Activated CD4-positive, CD25-positive, alpha-beta regulatory T cell (primary cell): ENCODE measurements at regions not wholly inside any gene's neighbourhood (a gene's known extent, or its start where the extent isn't known, plus 50 kb on each side); places are given as distances from the start of the nearest gene placed in this dataset.
"Not testable (repeated sequence)": the region's sequence is repeated elsewhere in the genome, so short reads cannot be mapped to it uniquely, and the experiment has no call there.

Source experiments
- DNase-seq, 4 experiments: peaks; one replicate each; lab custom pipeline; 2025; lab: John Stamatoyannopoulos, UW

DNA sequence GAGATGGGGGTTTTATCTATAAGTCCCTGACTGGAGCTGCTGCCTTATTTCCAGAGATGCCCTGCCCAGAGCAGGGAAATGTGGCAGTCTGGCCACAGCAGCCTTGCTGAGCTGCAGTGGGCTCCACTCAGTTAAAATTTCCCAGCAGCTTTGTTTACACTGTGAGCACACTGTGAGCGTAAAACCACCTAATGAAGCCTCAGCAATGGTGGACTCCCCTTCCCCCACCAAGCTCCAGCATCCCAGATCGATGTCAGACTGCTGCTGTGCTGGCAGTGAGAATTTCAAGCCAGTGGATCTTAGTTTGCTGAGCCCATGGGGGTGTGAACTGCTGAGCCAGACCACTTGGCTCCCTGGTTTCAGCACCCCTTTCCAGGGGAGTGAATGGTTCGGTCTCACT, 208.7 kb upstream of the RAI14 start:
- DNase-seq, result no peak

DNA sequence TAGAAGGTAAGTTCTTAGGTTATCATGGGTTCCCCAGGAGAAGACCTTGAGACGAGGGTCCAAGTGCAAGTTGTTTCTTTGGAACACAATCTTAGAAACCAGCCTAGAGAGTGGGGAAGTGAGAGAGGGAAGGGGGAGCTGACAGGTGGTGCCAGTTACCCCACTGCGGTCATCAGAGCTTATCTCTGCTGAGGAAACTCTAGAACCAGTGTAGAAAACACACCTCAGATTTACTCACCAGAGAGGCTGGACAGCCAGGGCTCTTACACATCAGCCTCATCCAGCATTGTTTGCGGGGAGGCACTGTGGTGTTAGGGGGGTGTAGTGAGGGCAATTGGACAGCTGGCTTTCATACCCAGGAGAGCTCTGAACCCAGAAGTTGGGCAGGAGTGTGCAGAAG, 206.5 kb upstream of the RAI14 start:
- DNase-seq, result no peak

DNA sequence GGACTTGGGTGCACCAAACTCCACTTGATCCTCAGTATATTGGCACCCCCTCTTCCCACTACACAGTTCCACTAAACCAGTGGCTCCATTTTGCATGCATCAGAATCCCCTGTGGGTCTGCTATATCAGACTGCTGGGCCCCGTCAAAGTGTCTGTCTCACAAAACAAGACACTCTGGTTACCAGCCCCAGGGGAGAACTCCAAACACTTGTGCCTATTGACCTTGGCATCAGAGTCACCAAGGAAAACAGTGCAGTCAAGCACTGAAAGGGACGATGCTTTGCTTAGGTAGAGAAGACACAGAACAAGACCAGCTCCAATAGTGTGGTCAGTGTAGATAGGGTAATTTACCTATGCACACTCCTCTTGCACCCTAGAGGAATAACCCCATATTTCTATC, 205.8 kb upstream of the RAI14 start:
- DNase-seq, result no peak

DNA sequence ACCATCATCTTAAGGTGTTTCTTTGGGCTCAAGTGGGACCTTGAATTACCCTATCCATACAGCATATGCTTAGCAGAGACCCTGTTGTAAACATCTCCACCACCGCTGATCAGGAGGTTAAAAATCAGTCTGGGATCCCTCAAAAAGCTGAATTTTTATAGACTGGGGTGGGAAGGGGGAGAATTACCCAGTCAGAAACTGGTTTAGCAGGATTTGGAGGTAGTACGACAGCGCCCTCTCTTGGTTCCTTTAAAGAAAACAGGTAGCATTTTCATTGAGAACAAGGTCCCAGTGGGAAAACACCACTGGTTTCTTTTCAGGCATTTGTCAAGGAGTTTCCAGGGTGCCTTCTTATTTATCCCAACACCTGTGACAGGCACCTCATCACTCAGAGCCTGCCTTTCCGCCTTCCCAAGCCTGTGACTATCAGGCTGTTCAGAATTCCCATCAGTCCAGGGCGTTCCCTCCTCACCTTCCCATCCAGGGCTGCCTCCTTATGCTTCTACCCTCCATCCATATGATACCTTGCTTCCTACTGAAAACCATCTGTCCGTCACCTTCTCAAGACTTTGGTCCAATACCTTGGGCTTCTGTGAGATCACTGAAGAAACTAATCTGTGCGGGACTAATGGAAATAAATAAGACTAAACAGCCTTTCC, 203.8 kb upstream of the RAI14 start:
- no peak for DNase-seq

DNA sequence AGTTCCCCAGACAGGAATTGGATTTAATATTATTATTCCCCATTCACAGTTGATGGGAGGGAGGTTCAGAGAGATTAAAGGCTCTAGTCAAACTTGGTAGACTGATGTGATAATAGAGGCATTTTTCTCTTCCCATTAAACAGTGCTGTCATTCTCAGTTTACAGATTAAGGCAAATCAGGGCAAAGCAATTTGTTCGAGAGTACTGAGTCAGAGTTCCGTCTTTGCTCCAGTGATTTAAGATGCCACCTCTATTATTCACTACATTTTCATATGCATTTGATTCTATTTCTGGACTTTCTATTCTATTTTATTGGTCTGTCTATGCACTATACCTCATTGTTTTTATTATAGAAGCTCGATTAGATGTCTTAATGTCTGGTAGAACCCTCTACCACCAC, 201.0 kb upstream of the RAI14 start:
- no peak for DNase-seq

DNA sequence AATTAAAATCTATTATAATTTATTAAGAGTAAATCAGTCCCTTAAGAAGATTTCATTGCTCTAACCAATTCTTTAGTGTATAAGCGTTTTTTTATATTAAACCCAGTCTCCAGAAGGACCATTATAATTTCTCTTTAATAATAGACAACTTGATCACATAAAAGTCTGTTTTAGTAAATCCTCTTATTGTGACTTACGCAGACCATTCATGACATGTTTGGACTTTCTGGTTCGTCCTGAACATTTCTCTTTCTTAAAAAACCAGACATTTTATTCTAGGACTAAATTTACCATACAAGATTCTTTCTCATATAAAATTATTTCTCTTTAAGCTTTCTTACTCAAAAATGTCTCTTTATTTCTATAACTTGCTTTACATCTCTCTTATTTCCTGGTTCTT, 196.2 kb upstream of the RAI14 start:
- DNase-seq, result no peak

DNA sequence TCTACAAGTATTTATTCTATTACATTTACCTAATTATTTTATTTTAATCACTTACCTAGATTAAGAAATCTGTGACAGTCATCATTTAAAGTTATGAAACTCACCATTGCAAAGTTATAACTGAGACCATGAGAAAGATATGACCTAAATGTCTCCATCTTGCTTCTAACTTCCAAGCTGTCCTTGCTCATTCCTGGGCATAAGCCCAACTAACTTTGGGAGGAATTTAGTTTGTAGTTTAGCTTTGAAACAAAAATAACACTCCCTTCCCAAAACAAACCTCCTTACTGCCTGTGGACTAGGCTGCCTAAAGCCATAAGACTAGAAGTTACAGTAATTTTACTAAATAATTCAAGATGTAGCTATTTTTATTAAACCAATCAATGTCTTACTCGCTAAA, 195.6 kb upstream of the RAI14 start:
- DNase-seq, result no peak

DNA sequence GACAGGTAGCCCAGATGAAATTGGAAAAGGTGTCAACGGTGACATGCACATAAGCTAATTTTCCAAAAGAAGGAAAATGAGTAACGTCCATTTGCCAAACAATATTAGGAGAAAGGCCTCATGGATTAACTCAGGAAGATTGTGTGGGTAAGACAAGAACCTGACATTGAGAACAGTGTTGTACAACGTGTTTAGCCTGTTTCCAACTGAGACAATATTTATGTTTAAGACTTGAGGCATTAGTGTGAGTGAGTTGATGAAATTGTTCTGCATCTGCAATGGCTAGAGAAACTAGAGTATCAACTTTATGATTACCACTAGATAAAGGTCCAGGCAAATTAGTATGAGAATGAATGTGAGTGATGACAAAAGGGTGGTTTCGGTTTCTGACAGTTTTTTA, 191.3 kb upstream of the RAI14 start:
- DNase-seq, result no peak

DNA sequence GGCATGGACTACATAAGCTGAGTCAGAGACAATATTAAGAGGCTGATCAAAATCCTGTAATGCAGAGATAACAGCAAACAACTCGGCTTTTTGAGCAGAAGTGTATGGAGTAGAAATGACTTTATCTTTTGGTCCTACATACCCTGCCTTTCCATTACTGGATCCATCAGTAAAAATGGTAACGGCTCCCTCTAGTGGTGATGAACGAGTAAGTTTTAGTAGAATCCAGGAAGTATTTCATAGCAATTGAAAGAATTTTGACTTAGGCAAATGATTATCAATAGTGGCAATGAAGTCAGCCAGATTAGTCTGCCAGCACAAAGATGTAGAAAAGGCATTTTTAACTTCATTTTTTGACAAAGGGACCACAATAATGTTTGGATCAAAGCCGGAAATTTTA, 190.8 kb upstream of the RAI14 start:
- not testable (repeated sequence) for DNase-seq

DNA sequence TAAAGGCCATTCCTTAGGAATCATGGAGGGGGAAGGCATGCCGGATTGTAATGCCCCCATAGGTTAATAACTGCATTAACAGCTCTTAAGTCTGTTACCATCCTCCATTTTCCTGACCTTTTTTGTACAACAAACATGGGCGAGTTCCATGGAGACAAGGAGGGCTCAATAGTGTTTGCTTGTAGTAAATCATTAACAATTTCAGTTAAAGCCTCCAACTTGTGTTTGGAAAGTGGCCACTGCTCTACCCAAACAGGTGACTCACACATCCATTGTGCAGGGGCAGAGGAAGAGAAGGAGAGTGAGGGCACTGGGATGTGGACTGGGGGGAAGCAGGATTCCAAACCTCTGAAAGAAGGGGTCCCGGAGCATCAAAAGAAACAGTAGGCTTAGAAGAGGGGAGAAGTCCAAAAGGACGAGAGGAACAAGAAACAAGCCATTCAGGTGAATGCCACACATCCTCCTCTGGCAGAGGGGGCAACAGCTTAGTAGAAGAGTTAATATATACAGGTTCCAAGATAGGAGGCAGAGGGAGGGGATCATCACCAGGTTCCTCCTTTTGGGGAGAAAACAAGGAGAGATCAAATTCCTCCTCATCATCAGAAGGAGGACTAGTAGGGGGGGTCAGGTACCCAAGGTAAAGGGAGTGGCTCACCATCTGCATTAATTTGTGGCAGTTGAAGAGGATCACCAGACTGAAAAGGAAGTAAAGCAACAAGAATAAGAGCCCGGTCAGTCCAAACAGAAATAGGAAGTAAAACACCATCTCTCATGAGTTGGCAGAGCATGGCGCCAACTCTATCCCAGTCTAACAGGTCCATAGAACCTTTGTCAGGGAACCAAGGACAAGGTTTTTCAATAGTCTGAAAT, 189.4 kb upstream of the RAI14 start:
- not testable (repeated sequence) for DNase-seq

DNA sequence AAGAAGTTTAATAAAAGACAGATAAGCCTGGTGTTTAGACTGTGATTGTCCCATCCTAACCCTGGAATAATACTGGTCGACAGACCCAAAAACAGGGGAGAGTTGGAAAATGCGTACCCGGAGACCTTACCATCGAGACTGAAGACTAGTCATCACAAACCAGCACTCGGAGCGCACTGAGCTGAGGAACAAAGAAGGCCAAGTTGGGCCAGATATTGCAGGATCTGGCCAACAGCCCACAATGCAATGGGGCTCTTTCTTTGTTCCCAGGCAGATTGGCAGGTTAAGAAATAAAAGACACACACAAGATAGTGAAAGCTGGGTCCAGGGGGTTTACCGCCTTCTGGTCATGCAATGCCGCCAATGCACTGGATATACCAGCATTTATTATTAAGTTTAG, 188.7 kb upstream of the RAI14 start:
- DNase-seq, result no peak

DNA sequence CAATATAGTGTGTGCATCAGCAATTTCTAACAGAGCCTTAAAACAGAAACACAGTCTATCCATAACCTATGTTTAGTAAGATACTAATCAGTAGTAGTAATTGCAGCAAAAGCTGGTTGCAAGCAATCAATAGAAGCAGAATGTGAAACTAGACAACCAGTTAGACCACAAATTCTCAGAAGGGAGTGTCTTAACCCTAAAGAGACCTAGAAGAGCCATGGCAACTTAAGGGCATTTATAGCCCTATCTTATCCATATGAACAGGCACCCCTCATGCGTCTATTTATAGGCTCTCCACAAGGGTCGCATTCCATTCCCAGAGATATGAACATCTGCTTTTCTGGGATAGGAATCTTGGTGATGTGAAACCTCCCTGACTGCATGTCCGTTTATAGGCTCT, 188.1 kb upstream of the RAI14 start:
- DNase-seq, result not testable (repeated sequence)

DNA sequence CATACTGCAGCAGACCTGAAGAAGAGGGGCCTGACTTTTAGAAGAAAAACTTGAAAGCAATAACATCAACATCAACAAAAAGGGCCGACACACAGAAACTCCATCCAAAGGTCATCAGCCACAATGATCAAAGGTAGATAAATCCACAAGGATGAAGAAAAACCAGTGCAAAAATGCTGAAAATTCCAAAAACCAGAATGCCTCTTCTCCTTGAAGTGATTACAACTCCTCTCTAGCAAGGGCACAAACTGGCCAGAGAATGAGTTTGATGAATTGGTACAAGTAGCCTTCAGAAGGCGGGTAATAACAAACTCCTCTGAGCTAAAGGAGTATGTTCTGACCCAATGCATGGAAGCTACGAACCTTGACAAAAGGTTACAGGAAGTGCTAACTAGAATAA, 186.2 kb upstream of the RAI14 start:
- DNase-seq, result no peak

DNA sequence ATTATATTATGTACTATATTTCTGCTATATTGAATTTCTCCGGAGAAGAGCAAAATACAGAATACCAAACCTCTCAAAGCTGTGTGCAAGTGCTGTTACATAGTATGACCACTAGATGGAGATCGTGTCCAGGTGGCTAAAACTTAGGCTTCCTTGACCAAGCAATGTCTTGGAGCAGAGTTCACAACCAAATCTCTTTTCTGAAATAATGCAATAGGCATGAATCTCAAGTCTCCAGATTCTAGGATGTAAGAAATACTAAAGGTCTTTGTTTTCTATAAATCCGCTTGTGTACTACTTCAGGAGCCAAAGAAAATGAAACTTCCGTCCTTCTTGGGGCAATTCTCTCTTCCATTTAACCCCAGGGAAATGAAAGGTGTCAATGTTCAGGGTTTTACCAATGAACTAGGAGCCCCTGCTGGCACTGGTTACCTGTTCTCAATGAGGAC, 181.5 kb upstream of the RAI14 start:
- DNase-seq, result no peak

DNA sequence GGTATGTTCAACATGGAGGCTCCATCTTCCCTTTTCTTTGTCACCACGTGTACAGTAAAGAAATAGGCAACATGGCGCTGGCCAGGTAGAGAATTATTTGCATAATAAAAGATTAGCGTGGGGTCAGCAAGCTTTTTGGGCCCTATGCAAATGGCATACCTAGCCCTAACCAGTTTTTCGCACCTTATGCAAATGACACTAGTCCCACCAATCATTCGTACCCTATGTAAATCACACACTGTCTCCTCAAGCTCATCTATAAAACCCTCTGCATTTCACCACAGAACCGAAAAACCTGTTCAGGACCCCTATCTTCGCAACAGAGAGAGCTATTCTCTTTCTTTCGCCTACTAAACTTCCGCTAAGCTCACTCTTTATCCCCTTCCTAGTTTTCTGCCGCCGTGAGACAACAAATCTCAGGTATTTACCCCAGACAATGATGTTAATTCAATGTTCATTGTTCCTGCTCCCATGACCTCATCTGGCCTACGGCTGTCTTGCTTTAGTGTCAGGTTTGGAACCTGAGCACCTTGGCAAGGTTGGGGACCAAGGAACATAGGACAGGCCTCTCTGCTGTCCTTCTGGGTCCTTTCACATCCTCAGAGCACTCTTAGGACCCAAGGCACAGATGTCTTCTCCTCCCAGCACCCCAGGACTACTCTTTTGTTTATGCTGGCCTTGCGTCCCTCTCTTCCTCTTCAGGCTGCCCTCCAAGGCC, 180.7 kb upstream of the RAI14 start:
- no peak for DNase-seq

DNA sequence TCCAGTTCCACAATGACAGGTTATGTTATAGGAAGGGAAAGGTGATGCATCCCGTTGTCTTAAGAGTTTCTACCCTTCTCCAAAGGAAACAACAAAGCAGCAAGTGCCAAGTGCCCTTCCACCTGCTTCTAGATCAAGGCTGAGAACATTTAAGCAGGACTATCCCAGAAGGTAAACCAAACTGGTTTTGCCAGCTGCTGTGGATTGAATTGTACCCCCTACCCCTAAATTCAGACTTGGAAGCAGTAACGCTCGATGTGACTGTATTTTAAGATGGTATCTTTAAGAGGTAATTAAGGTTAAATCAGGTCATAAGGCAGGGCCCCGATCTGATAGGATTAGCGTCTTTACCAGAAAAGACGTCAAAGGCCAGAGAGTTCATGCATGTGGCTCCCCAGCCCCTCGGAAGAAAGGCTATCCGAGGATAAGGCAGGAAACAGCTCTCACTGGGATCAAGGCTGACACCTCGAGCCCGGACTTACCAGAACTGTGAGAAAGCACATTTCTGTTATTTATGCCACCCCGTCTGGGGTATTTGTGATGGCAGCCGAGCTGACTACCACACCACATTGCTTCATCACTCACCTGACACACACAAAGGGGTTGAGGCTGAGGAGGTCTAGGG, 179.1 kb upstream of the RAI14 start:
- no peak for DNase-seq

DNA sequence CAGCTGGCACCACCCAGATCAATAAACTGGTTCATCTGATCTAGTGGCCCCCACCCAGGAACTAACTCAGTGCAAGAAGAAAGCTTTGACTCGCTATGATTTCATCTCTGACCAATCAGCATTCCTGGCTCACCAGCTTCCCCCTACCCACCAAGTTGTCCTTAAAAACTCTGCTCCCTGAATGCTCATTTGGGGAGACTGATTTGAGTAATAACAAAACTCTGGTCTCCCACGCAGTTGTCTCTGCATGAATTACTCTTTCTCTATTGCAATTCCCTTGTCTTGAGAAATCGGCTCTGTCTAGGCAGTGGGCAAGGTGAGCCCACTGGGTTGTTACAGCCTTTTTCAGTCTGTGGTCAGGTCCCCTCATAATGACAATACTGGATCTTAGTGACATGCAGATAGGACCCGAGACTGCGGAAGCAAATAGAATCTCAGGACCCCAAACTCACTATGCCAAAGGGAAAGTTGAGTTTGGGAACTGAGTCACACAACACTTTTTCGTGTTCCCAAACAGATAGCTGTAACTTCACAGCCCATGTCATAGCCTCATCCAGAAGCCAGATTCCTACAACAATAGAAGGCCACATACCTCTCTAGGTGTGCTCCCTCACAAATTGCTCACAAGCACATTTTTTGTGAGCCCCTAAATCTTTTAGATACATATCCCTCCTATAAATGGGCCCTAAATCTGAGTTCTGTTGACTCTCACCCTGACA, 175.2 kb upstream of the RAI14 start:
- no peak for DNase-seq

DNA sequence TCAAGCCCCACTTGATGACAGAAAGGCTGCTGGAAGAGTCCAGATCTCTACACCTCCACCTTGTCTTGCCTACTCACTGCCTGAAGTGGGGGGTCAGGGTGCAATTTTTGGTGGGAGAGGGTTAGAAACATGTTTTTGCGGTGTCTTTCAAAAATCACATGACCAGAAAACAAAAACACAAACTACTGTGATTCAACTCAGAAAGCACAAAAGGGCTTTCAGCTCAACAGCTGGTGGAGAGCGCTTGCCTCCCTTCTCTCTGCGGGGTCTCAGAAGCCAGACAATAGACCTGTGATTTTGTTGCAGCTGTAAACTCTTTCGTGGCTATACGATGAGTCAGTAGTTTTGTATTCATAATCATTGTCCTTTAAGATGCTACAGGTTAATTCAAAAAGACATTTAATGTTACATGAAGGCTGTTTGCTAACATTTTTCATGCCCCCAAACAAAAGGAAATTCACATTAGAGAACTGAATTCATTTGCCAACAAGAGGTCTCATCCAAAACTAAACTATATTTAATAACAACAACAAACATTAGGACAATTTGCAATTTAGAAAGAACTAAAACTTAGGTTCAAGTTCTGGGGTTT, 172.6 kb upstream of the RAI14 start:
- DNase-seq, result no peak

DNA sequence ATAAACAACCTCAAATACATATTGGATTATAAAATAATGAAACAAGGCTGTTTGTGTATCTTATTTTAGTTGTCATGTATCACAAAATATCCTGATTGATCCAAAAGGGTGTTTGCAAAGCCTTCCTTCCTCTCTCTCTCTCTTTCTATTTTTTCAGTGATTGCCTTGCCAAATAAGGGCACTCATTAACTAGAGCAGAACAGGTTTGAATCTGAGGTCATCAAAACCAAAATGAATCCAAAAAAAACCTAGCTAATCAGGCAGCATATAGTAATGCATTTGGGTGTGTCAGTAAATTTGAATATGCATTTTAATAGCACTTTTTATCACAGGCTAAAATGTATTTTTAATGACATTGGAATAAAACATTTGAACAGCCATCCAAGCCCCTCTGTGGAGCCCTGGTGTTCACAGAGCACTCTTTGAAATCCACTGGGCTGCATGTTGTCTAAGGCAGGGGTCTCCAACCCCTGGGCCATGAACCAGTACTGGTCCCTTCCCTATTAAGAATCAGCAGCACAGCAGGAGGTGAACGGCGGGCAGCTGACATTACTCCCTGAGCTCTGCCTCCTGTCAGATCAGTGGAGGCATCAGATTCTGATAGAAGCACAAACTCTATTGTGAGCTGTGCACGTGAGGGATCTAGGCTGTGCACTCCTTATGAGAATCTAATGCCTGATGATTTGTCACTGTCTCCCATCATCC, 171.8 kb upstream of the RAI14 start:
- no peak for DNase-seq

DNA sequence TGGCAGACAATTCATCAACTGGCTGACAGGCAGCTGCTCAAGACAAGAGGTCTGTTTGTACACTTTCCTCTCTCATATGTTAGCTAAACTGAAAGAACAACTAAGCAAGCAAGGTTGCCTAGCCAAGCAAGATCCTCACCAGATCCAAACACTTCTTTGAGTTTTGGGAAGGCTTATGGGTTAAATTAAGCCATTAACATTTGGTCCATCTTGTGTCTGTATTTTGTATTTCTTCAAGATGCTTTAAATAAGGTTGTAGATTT, 170.4 kb upstream of the RAI14 start:
- no peak for DNase-seq
